AG04450 (cell line): ENCODE measurements at regions not wholly inside any gene's neighbourhood (a gene's known extent, or its start where the extent isn't known, plus 50 kb on each side); places are given as distances from the start of the nearest gene placed in this dataset.
"Not testable (repeated sequence)": the region's sequence is repeated elsewhere in the genome, so short reads cannot be mapped to it uniquely, and the experiment has no call there.

Source experiments
- CTCF ChIA-PET: fragments of 300-600, 350-600 bp; formaldehyde crosslinking; extraction: SDS; loops from one replicate; lab custom pipeline; 2022; ENCODE audit warnings: antibody characterized with exemption, inconsistent platforms; lab: Charles Lee
- POLR2A ChIA-PET: fragments of 350-600 bp; formaldehyde crosslinking; extraction: SDS; loops from one replicate; lab custom pipeline; 2021; ENCODE audit warnings: antibody characterized with exemption, inconsistent platforms; lab: Yijun Ruan, JAX
- DNase-seq: peaks from one replicate; pipeline ENCODE4 v3.0.0-alpha.2; 2011; ENCODE audit warnings: low read depth, low spot score
- H3K27ac ChIP-seq: one replicate; pipeline ENCODE4 v1.5.1; 2012; ENCODE audit warnings: low read depth, low read length, control low read depth
- H3K27me3 ChIP-seq: one replicate; pipeline ENCODE4 v1.6.0; 2012; ENCODE audit warnings: low read length; ENCODE audit not compliant: control insufficient read depth, insufficient read depth
- H3K4me3 ChIP-seq: 2 replicates; pipeline ENCODE4 v1.5.1; 2011; ENCODE audit warnings: mild to moderate bottlenecking, low read depth, low read length, control low read depth
- H3K9me3 ChIP-seq: 2 replicates; pipeline ENCODE4 v1.5.1; 2012; ENCODE audit warnings: low read length; ENCODE audit not compliant: control insufficient read depth, insufficient read depth
- CTCF ChIP-seq: IDR thresholded peaks from 2 replicates; pipeline ENCODE4 v1.5.1; 2011; ENCODE audit warnings: low read depth, low read length, control low read depth, inconsistent platforms

GRCh38 chr2:34234823-34235222 lies 635.7 kb upstream of the FAM98A start:
- ChIA-PET CTCF (no interaction called here), POLR2A (no interaction called here)
- Histone ChIP-seq H3K27me3 (no peaks in the 10 kb centered on the region), H3K9me3 (no peaks in the 10 kb centered on the region; the same call in 1 of the 2 replicates), H3K27ac (no peak overlapping the region), H3K4me3 (no peak overlapping the region)
- DNase-seq: no peak
- no peak for TF ChIP-seq CTCF

GRCh38 chr2:34229998-34230397 lies 630.9 kb upstream of the FAM98A start:
- H3K4me3 ChIP-seq: no peak overlapping the region
- POLR2A ChIA-PET: no interaction called here
- no peak overlapping the region for H3K27ac ChIP-seq
- H3K27me3 ChIP-seq: no peaks in the 10 kb centered on the region
- DNase-seq: no peak
- CTCF ChIA-PET: no interaction called here
- H3K9me3 ChIP-seq: no peaks in the 10 kb centered on the region
- TF ChIP-seq CTCF: no peak

GRCh38 chr2:34215174-34215573 lies 616.1 kb upstream of the FAM98A start:
- Histone ChIP-seq H3K9me3 (no peaks in the 10 kb centered on the region; the same call in 1 of the 2 replicates), H3K27ac (no peak overlapping the region), H3K27me3 (no peaks in the 10 kb centered on the region), H3K4me3 (no peak overlapping the region)
- POLR2A ChIA-PET: no interaction called here
- no peak for TF ChIP-seq CTCF
- no peak for DNase-seq
- CTCF ChIA-PET: no interaction called here

GRCh38 chr2:34210382-34210781 lies 611.3 kb upstream of the FAM98A start:
- DNase-seq, H3K4me3 ChIP-seq, H3K9me3 ChIP-seq, H3K27me3 ChIP-seq, H3K27ac ChIP-seq, POLR2A ChIA-PET, CTCF ChIA-PET: not testable (repeated sequence)

- Histone ChIP-seq H3K27ac (no peak overlapping the region), H3K9me3 (peaks cover 9% of the 10 kb centered on the region), H3K4me3 (no peak overlapping the region), H3K27me3 (no peaks in the 10 kb centered on the region)
- ChIA-PET POLR2A (no interaction called here), CTCF (no interaction called here)
- no peak for DNase-seq
- TF ChIP-seq CTCF: no peak
These were observed 605.5 kb upstream of the FAM98A start for GRCh38 chr2:34204560-34204959.

- no peak overlapping the region for H3K27ac ChIP-seq
- no peak for DNase-seq
- H3K9me3 ChIP-seq: peaks cover 2% of the 10 kb centered on the region; the same call in 1 of the 2 replicates
- CTCF ChIA-PET: no interaction called here
- no peak overlapping the region for H3K4me3 ChIP-seq
- H3K27me3 ChIP-seq: no peaks in the 10 kb centered on the region
- POLR2A ChIA-PET: no interaction called here
- no peak for TF ChIP-seq CTCF
These were observed 602.0 kb upstream of the FAM98A start for GRCh38 chr2:34201099-34201498.
